SU-DHL-6 (cell line): ENCODE measurements at regions not wholly inside any gene's neighbourhood (a gene's known extent, or its start where the extent isn't known, plus 50 kb on each side); places are given as distances from the start of the nearest gene placed in this dataset.

Source experiments
- H2AFZ ChIP-seq: fragments of 200-600 bp; sonication (generic); 2 replicates; pipeline ENCODE4 v1.6.1; 2014; ENCODE audit warnings: low read depth, mild to moderate bottlenecking, moderate library complexity, mixed read lengths, antibody characterized with exemption, low read length; ENCODE audit not compliant: severe bottlenecking
- H3F3A ChIP-seq: fragments of 200-600 bp; shearing (Covaris generic); 2 replicates; pipeline ENCODE4 v1.6.0; 2016; ENCODE audit warnings: antibody characterized with exemption, mild to moderate bottlenecking; ENCODE audit not compliant: insufficient read depth
- H3K27ac ChIP-seq: fragments of 200-600 bp; sonication (generic); 2 replicates; pipeline ENCODE4 v1.5.1; 2016; ENCODE audit warnings: low read depth, mild to moderate bottlenecking, low read length, moderate library complexity, mixed read lengths
- H3K27me3 ChIP-seq: fragments of 200-600 bp; sonication (generic), shearing (Covaris generic); 2 replicates; pipeline ENCODE4 v1.6.0; 2014; ENCODE audit warnings: mild to moderate bottlenecking, low read length
- H3K36me3 ChIP-seq: fragments of 200-600 bp; sonication (generic); 2 replicates; pipeline ENCODE4 v1.6.1; 2014; ENCODE audit warnings: mild to moderate bottlenecking, low read length, mixed read lengths
- H3K4me2 ChIP-seq: fragments of 300-600, 200-600 bp; shearing (Covaris generic), sonication (generic); 2 replicates; pipeline ENCODE4 v1.6.0; 2014; ENCODE audit warnings: low read length, low read depth, mild to moderate bottlenecking; ENCODE audit not compliant: poor library complexity, severe bottlenecking
- H3K4me3 ChIP-seq: fragments of 200-600 bp; sonication (generic); 2 replicates; pipeline ENCODE4 v1.5.1; 2014; ENCODE audit warnings: antibody characterized with exemption, low read length, mild to moderate bottlenecking, mixed read lengths; ENCODE audit not compliant: insufficient read depth, poor library complexity, severe bottlenecking
- H3K79me2 ChIP-seq: fragments of 200-600 bp; sonication (generic); 2 replicates; pipeline ENCODE4 v1.6.1; 2014; ENCODE audit warnings: mild to moderate bottlenecking, low read length, moderate library complexity; ENCODE audit not compliant: insufficient read depth
- H3K9ac ChIP-seq: fragments of 200-600 bp; sonication (generic); 2 replicates; pipeline ENCODE4 v1.7.0; 2014; ENCODE audit warnings: mild to moderate bottlenecking, low read length
- H3K9me2 ChIP-seq: fragments of 200-600 bp; sonication (generic); replicated peaks from 2 replicates; pipeline ENCODE4 v1.6.1; 2014; ENCODE audit warnings: low read length; ENCODE audit not compliant: insufficient read depth
- H3K9me3 ChIP-seq: fragments of 200-600 bp; sonication (generic); 2 replicates; pipeline ENCODE4 v1.6.1; 2014; ENCODE audit warnings: low read length, mixed read lengths; ENCODE audit not compliant: insufficient read depth
- H4K20me1 ChIP-seq: fragments of 200-600 bp; sonication (generic); 2 replicates; pipeline ENCODE4 v1.6.1; 2014; ENCODE audit warnings: low read depth, mild to moderate bottlenecking, antibody characterized with exemption, low read length, moderate library complexity, mixed read lengths
- EZH2phosphoT487 ChIP-seq: fragments of 200-600 bp; sonication (generic), shearing (Covaris generic); conservative IDR thresholded peaks from 2 replicates; pipeline ENCODE4 v1.6.1; 2018; ENCODE audit warnings: mild to moderate bottlenecking, antibody characterized with exemption, low read length, moderate library complexity, mixed read lengths
- TF ChIP-seq, protein P1 (sequence below): fragments of 200-600 bp; sonication (generic); IDR thresholded peaks from one replicate; pipeline ENCODE4 v1.5.1; 2017; ENCODE audit warnings: antibody characterized with exemption, mild to moderate bottlenecking, low read length, moderate library complexity; ENCODE audit not compliant: insufficient read depth, poor library complexity, severe bottlenecking

- Histone ChIP-seq H2AFZ (no peak overlapping the region), H4K20me1 (no peaks in the 10 kb centered on the region), H3K27ac (no peak overlapping the region)
Observed at GRCh38 chr5:143569213-143569701, 165.8 kb upstream of the NR3C1 start.

DNA sequence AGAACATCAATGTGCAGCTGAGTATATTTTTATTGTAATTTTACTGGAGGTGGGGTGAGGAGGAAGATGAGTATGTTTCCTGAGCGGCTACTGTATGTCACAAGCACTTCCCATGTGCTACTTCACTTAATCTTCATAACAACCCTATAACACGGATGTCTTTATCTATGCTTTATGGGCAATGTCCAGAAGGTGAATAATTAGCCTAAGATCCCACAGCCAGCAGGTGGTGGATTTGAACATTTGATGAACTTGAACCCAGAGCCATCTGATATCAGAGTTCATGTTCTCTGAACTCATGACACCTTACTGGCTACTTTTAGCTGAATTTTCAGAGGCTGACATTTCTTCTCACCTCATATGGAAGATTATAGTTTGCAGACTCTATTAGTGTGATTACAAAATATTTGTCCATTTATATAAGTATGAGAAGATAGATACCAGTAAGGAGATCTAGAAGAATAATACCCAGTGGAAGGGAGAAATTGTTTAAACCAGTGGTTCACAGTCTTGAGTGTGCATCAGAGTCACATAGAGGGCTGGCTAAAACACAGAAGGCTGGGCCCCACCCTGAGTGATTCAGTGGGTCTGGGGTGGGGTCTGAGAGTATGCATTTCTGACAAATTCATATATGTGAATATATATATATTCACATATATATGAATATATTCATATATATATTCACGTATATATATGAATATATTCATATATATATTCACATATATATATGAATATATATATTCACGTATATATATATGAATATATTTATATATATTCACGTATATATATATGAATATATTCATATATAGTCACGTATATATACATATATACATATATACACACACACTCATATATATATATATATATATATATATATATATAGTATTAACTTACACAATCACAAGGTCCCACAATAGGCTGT lies 164.4 kb upstream of the NR3C1 start:
- H2AFZ ChIP-seq = no peak overlapping the region
- H3K4me2 ChIP-seq = no peak overlapping the region

More at GRCh38 chr5:143569213-143569701, 165.8 kb upstream of the NR3C1 start:
- no peak overlapping the region for H3K4me2 ChIP-seq
- no peaks in the 10 kb centered on the region for H3K79me2 ChIP-seq
- TF ChIP-seq, protein P1, sequence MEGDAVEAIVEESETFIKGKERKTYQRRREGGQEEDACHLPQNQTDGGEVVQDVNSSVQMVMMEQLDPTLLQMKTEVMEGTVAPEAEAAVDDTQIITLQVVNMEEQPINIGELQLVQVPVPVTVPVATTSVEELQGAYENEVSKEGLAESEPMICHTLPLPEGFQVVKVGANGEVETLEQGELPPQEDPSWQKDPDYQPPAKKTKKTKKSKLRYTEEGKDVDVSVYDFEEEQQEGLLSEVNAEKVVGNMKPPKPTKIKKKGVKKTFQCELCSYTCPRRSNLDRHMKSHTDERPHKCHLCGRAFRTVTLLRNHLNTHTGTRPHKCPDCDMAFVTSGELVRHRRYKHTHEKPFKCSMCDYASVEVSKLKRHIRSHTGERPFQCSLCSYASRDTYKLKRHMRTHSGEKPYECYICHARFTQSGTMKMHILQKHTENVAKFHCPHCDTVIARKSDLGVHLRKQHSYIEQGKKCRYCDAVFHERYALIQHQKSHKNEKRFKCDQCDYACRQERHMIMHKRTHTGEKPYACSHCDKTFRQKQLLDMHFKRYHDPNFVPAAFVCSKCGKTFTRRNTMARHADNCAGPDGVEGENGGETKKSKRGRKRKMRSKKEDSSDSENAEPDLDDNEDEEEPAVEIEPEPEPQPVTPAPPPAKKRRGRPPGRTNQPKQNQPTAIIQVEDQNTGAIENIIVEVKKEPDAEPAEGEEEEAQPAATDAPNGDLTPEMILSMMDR = no peak
- no peak for TF ChIP-seq EZH2phosphoT487
- H3K9ac ChIP-seq = no peak overlapping the region
- no peak overlapping the region for H3K4me3 ChIP-seq
- H3F3A ChIP-seq = no peaks in the 10 kb centered on the region
- no peaks in the 10 kb centered on the region for H3K27me3 ChIP-seq
- H3K9me2 ChIP-seq = no peaks in the 10 kb centered on the region
- no peaks in the 10 kb centered on the region for H3K9me3 ChIP-seq
- H3K36me3 ChIP-seq = no peaks in the 10 kb centered on the region

GRCh38 chr5:143566139-143566538 lies 162.7 kb upstream of the NR3C1 start:
- Histone ChIP-seq H3K79me2 (no peaks in the 10 kb centered on the region), H2AFZ (no peak overlapping the region), H3K36me3 (no peaks in the 10 kb centered on the region), H3K4me2 (no peak overlapping the region), H3K27me3 (no peaks in the 10 kb centered on the region), H4K20me1 (no peaks in the 10 kb centered on the region), H3K9me2 (no peaks in the 10 kb centered on the region), H3K27ac (no peak overlapping the region), H3K9me3 (no peaks in the 10 kb centered on the region), H3F3A (no peaks in the 10 kb centered on the region), H3K4me3 (no peak overlapping the region), H3K9ac (no peak overlapping the region)
- no peak for TF ChIP-seq EZH2phosphoT487
- TF ChIP-seq, protein P1 = no peak

More for the DNA sequence above, 164.4 kb upstream of the NR3C1 start:
- Histone ChIP-seq H3K27me3 (no peaks in the 10 kb centered on the region), H3K9ac (no peak overlapping the region), H3K36me3 (no peaks in the 10 kb centered on the region), H4K20me1 (no peaks in the 10 kb centered on the region), H3K4me3 (no peak overlapping the region), H3K79me2 (no peaks in the 10 kb centered on the region), H3K9me3 (no peaks in the 10 kb centered on the region), H3K9me2 (no peaks in the 10 kb centered on the region), H3F3A (no peaks in the 10 kb centered on the region), H3K27ac (no peak overlapping the region)
- TF ChIP-seq, protein P1 = no peak
